ENCODE measurements at regions not wholly inside any gene's neighbourhood (a gene's known extent, or its start where the extent isn't known, plus 50 kb on each side); places are given as distances from the start of the nearest gene placed in this dataset.

DNA sequence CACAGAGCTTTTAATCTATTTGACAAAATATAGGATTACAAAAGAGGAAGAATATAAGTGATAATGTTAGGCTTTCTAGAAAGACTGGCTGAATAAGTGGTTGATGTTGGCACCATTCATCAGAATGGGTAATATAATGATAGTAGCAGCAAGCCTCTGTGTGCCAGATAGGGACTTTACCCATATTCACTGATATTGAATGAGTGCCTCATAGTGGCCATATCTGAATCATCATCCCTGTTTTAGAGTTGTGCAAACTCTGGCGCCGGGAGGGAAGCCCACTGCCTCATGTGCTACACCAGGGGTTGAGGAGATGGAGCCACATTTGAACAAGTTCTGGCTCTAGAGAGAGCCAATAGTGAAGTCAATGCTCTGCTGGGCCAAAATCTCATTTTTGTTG lies 368.7 kb upstream of the CRIM1 start:
- TF ChIP-seq, protein P1, sequence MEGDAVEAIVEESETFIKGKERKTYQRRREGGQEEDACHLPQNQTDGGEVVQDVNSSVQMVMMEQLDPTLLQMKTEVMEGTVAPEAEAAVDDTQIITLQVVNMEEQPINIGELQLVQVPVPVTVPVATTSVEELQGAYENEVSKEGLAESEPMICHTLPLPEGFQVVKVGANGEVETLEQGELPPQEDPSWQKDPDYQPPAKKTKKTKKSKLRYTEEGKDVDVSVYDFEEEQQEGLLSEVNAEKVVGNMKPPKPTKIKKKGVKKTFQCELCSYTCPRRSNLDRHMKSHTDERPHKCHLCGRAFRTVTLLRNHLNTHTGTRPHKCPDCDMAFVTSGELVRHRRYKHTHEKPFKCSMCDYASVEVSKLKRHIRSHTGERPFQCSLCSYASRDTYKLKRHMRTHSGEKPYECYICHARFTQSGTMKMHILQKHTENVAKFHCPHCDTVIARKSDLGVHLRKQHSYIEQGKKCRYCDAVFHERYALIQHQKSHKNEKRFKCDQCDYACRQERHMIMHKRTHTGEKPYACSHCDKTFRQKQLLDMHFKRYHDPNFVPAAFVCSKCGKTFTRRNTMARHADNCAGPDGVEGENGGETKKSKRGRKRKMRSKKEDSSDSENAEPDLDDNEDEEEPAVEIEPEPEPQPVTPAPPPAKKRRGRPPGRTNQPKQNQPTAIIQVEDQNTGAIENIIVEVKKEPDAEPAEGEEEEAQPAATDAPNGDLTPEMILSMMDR (conservative IDR thresholded peaks at IDR 0.05): no peak
- TF ChIP-seq EZH2 (IDR thresholded peaks at IDR 0.05; ENCODE audit: low read depth): no peak

Data from PC-9 (cell line).